ENCODE measurements at regions not wholly inside any gene's neighbourhood (a gene's known extent, or its start where the extent isn't known, plus 50 kb on each side); places are given as distances from the start of the nearest gene placed in this dataset.

DNA sequence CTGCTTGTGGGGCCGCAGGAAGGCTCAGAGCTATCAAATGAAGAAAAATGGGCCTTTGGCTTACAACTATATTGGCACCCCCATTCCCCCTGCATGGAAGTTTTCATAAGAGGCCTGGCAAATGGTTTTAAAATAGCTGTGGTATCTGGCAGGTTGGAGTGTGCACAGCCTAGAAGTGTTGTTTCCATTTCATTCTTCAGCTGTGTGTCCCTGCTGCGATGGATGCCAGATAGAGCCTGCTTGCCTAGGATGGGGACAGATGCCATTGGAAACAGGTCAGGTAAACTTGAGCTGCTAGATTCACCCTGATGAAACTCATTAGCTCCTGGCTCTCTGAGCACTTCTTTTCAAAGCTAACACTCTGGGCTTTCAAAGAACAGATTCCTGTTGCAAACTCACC lies 183.3 kb downstream of the IRX1 start:
- TF ChIP-seq, protein P1, sequence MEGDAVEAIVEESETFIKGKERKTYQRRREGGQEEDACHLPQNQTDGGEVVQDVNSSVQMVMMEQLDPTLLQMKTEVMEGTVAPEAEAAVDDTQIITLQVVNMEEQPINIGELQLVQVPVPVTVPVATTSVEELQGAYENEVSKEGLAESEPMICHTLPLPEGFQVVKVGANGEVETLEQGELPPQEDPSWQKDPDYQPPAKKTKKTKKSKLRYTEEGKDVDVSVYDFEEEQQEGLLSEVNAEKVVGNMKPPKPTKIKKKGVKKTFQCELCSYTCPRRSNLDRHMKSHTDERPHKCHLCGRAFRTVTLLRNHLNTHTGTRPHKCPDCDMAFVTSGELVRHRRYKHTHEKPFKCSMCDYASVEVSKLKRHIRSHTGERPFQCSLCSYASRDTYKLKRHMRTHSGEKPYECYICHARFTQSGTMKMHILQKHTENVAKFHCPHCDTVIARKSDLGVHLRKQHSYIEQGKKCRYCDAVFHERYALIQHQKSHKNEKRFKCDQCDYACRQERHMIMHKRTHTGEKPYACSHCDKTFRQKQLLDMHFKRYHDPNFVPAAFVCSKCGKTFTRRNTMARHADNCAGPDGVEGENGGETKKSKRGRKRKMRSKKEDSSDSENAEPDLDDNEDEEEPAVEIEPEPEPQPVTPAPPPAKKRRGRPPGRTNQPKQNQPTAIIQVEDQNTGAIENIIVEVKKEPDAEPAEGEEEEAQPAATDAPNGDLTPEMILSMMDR (conservative IDR thresholded peaks at IDR 0.05; ENCODE audit: low read length): no peak
- TF ChIP-seq EZH2phosphoT487 (IDR thresholded peaks at IDR 0.05; ENCODE audit: borderline replicate concordance, low read depth, low read length): no peak

Measured in OCI-LY7 (cell line).